Karpas-422 (cell line): ENCODE measurements at regions not wholly inside any gene's neighbourhood (a gene's known extent, or its start where the extent isn't known, plus 50 kb on each side); places are given as distances from the start of the nearest gene placed in this dataset.
A peak's percentile ranks its signal among the peaks of the same experiment; 100 is the strongest.
"Not testable (repeated sequence)": the region's sequence is repeated elsewhere in the genome, so short reads cannot be mapped to it uniquely, and the experiment has no call there.

ENCODE experiments used
- DNase-seq: peaks from one replicate; pipeline ENCODE4 v3.0.0-alpha.2; 2015
- H2AFZ ChIP-seq: fragments of 200-600 bp; sonication (generic); 2 replicates; pipeline ENCODE4 v1.6.1; 2014; ENCODE audit warnings: antibody characterized with exemption, low read length, mixed read lengths
- H3K27ac ChIP-seq: fragments of 200-600 bp; sonication (generic); 2 replicates; pipeline ENCODE4 v1.5.1; 2014; ENCODE audit warnings: mild to moderate bottlenecking, low read length, moderate library complexity
- H3K27me3 ChIP-seq: fragments of 200-600 bp; sonication (generic); 2 replicates; pipeline ENCODE4 v1.6.1; 2014; ENCODE audit warnings: low read length, mixed read lengths
- H3K36me3 ChIP-seq: fragments of 200-600 bp; sonication (generic); 2 replicates; pipeline ENCODE4 v1.6.1; 2014; ENCODE audit warnings: low read length, mixed read lengths; ENCODE audit not compliant: insufficient read depth
- H3K4me1 ChIP-seq: fragments of 200-600 bp; sonication (generic); 2 replicates; pipeline ENCODE4 v1.6.1; 2014; ENCODE audit warnings: mild to moderate bottlenecking, low read length, mixed read lengths
- H3K4me2 ChIP-seq: fragments of 200-600 bp; sonication (generic); 2 replicates; pipeline ENCODE4 v1.6.1; 2014; ENCODE audit warnings: low read length, low read depth, mild to moderate bottlenecking; ENCODE audit not compliant: poor library complexity, severe bottlenecking
- H3K4me3 ChIP-seq: fragments of 200-600 bp; sonication (generic); 2 replicates; pipeline ENCODE4 v1.5.1; 2014; ENCODE audit warnings: mild to moderate bottlenecking, antibody characterized with exemption, low read length, mixed read lengths
- H3K79me2 ChIP-seq: fragments of 200-600 bp; sonication (generic); 2 replicates; pipeline ENCODE4 v1.6.1; 2014; ENCODE audit warnings: mild to moderate bottlenecking, low read length, mixed read lengths
- H3K9ac ChIP-seq: fragments of 200-600 bp; sonication (generic); 2 replicates; pipeline ENCODE4 v1.6.0; 2014; ENCODE audit warnings: low read length
- H3K9me2 ChIP-seq: fragments of 200-600 bp; sonication (generic), shearing (Covaris generic); replicated peaks from 2 replicates; pipeline ENCODE4 v1.6.0; 2014; ENCODE audit warnings: mild to moderate bottlenecking, low read length, moderate library complexity; ENCODE audit not compliant: insufficient read depth
- H3K9me3 ChIP-seq: fragments of 300-700, 200-600 bp; sonication (generic); 2 replicates; pipeline ENCODE4 v1.6.1; 2014; ENCODE audit warnings: low read length, mixed read lengths
- H4K20me1 ChIP-seq: fragments of 200-600 bp; sonication (generic); 2 replicates; pipeline ENCODE4 v1.6.1; 2014; ENCODE audit warnings: mild to moderate bottlenecking, antibody characterized with exemption, low read length, low read depth; ENCODE audit not compliant: insufficient read depth

- Histone ChIP-seq H3K27me3 (no peaks in the 10 kb centered on the region), H3K9ac (no peak overlapping the region), H3K36me3 (no peaks in the 10 kb centered on the region), H3K4me1 (no peaks in the 10 kb centered on the region), H3K9me2 (no peaks in the 10 kb centered on the region), H3K4me3 (no peak overlapping the region), H3K79me2 (no peaks in the 10 kb centered on the region), H2AFZ (peak overlapping the region; percentile 31; the same call in 1 of the 2 replicates), H3K9me3 (no peaks in the 10 kb centered on the region), H4K20me1 (no peaks in the 10 kb centered on the region), H3K27ac (no peak overlapping the region), H3K4me2 (no peak overlapping the region)
- DNase-seq: no peak
These were observed 2033.9 kb upstream of the PCDH20 start for GRCh38 chr13:63449550-63449949.

- H4K20me1 ChIP-seq: no peaks in the 10 kb centered on the region
- no peak for DNase-seq
- H3K27me3 ChIP-seq: no peaks in the 10 kb centered on the region
- no peak overlapping the region for H3K4me3 ChIP-seq
- no peaks in the 10 kb centered on the region for H3K9me3 ChIP-seq
- no peak overlapping the region for H3K27ac ChIP-seq
- no peaks in the 10 kb centered on the region for H3K36me3 ChIP-seq
- H3K4me1 ChIP-seq: no peaks in the 10 kb centered on the region
- H3K9ac ChIP-seq: no peak overlapping the region
- no peak overlapping the region for H2AFZ ChIP-seq
- H3K79me2 ChIP-seq: no peaks in the 10 kb centered on the region
- no peaks in the 10 kb centered on the region for H3K9me2 ChIP-seq
- no peak overlapping the region for H3K4me2 ChIP-seq
These were observed 2033.0 kb upstream of the PCDH20 start for GRCh38 chr13:63448692-63449091.

DNA sequence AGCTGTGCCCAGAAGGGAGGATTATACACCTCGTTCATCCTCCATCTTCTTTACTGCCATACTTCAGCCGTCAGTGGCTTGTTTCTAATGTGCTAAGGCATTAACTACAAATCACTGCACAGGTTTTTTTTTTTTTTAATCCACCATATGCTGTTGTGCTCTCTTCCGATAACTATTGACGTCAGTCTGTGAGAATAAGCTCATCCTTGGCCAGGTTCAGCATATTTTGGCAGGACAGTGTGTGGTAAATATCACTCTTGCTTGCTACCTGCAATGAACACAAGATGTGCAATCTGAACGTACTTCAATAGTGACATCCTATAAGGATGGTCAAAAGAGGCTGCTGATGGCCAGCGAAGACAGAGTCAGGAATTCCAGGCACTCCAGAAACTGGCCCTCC is 2030.7 kb upstream of the PCDH20 start:
- H3K27me3 ChIP-seq: no peaks in the 10 kb centered on the region
- DNase-seq: no peak
- no peak overlapping the region for H3K4me2 ChIP-seq
- H3K4me3 ChIP-seq: no peak overlapping the region
- no peak overlapping the region for H3K27ac ChIP-seq
- H2AFZ ChIP-seq: peak overlapping the region; percentile 93
- H3K36me3 ChIP-seq: no peaks in the 10 kb centered on the region
- no peaks in the 10 kb centered on the region for H3K9me2 ChIP-seq
- no peak overlapping the region for H3K9ac ChIP-seq
- no peaks in the 10 kb centered on the region for H3K9me3 ChIP-seq
- no peaks in the 10 kb centered on the region for H3K79me2 ChIP-seq
- H3K4me1 ChIP-seq: no peaks in the 10 kb centered on the region
- no peaks in the 10 kb centered on the region for H4K20me1 ChIP-seq

GRCh38 chr13:63444225-63444624 is 2028.6 kb upstream of the PCDH20 start:
- not testable (repeated sequence) for H3K4me1 ChIP-seq, H3K27ac ChIP-seq, H3K9me2 ChIP-seq, H3K9me3 ChIP-seq, H3K36me3 ChIP-seq, DNase-seq, H3K9ac ChIP-seq, H4K20me1 ChIP-seq, H3K4me2 ChIP-seq, H3K27me3 ChIP-seq, H3K4me3 ChIP-seq, H3K79me2 ChIP-seq, H2AFZ ChIP-seq

DNA sequence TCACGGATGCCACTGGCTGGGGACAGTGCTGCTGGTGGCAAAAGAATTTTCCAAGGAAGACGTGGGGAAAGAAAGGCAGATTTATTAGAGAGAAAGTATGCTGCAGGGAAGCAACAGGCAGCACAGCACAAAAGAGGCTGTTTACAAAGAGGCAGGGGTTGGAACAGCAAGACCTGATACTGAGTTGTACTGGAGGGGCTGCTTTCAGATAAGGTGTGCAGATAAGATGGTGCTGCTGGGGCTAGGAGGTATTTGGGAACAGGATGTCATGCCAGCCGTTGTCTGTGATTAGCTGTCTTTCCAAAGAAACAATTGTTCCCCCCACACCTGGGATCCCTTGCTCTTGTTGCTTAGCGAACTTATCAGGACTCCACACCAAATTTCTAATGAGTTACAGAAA is 2023.3 kb upstream of the PCDH20 start:
- H3K9me2 ChIP-seq: no peaks in the 10 kb centered on the region
- DNase-seq: no peak
- no peaks in the 10 kb centered on the region for H3K9me3 ChIP-seq
- no peak overlapping the region for H3K9ac ChIP-seq
- H3K36me3 ChIP-seq: no peaks in the 10 kb centered on the region
- no peaks in the 10 kb centered on the region for H3K79me2 ChIP-seq
- no peak overlapping the region for H3K4me3 ChIP-seq
- no peak overlapping the region for H3K4me2 ChIP-seq
- no peaks in the 10 kb centered on the region for H4K20me1 ChIP-seq
- 0 out of 2 replicates have a peak overlapping the region, but pooled peaks have one; percentile 11 for H2AFZ ChIP-seq
- no peaks in the 10 kb centered on the region for H3K27me3 ChIP-seq
- no peak overlapping the region for H3K27ac ChIP-seq
- H3K4me1 ChIP-seq: no peaks in the 10 kb centered on the region

DNA sequence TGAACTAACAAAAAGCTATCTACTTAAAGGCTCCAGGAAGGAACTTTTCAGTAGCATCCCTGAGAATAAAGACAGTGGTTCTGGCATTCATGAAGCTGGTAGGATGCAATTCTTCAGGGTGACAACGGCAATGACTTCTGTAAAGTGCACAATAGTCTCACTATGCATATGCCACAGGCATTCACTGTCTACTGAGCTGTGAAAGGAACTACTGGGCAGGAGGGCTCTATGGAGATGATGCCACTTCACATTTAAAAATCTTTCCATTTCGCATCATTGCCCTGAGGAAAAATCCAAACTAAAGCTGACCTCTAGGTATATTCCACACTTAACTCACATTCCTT is 2020.6 kb upstream of the PCDH20 start:
- Histone ChIP-seq H3K27ac (no peak overlapping the region), H3K9me3 (no peaks in the 10 kb centered on the region), H3K4me1 (no peaks in the 10 kb centered on the region), H3K36me3 (no peaks in the 10 kb centered on the region), H3K27me3 (no peaks in the 10 kb centered on the region), H3K9ac (no peak overlapping the region), H3K9me2 (no peaks in the 10 kb centered on the region), H3K4me3 (no peak overlapping the region), H4K20me1 (no peaks in the 10 kb centered on the region), H3K79me2 (no peaks in the 10 kb centered on the region), H3K4me2 (no peak overlapping the region), H2AFZ (peak overlapping the region; percentile 65; the same call in 1 of the 2 replicates)
- no peak for DNase-seq

DNA sequence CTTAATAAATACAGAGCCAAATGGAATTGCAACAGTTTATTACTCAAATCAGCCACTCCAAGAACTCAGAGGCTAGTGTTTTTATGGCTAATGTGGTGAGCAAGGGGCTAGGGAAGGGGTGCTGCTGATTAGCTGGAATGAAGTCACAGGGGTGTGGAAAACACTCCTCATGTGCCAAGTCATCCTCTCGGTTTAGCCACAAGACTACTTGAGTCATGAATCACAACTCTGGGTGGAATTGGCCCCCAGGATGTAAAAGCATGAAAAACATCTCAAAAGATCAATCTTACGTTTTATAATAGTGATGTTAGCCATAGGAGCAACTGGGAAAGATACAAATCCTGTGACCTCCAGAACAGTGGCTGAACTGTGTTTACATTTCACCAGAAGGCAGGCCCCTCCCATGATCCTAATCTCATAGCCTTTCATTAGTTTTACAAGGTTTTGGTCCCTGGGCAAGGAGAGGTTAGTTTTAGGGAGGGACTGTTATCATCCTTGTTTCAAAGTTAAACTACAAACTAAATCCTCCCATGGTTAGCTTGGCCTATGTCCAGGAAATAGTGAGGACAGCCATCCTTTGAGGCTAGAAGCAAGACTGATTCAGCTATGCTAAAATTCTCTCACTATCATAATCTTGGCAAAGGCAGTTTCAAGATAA is 2020.1 kb upstream of the PCDH20 start:
- Histone ChIP-seq H3K27me3 (no peaks in the 10 kb centered on the region), H3K9me2 (no peaks in the 10 kb centered on the region), H3K9ac (no peak overlapping the region), H3K9me3 (no peaks in the 10 kb centered on the region), H3K36me3 (no peaks in the 10 kb centered on the region), H3K4me2 (no peak overlapping the region), H3K27ac (no peak overlapping the region), H3K4me1 (no peaks in the 10 kb centered on the region), H2AFZ (peak overlapping the region; percentile 65; the same call in 1 of the 2 replicates), H3K79me2 (no peaks in the 10 kb centered on the region), H3K4me3 (no peak overlapping the region), H4K20me1 (no peaks in the 10 kb centered on the region)
- no peak for DNase-seq

DNA sequence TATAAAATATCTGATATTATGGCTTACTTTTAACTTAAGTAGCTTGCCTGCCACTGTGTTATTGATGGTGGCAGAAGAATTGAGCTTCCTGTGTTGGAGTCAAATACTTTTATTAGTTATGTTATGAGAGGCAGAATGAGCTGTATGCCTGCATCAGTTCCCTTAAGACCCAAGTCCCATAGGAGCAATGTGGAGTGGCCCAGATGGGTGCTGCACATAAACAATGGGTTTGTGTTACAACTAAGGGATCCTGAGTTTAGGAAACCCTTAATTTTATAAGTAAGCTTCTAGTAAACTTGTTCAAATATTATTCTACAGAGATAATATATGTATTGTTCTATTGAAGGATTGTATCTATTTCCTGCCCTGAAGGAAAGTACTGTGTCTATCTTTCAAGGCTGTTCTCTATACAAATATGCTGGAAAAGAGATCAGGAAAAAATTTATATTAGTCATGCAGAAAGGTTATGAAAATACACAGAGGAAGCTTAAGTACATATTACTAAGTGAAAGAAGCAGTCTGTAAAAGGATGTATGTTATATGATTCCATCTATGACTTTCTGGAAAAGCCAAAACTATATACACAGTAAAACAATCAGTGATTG is 2018.0 kb upstream of the PCDH20 start:
- no peaks in the 10 kb centered on the region for H4K20me1 ChIP-seq
- H3K9ac ChIP-seq: no peak overlapping the region
- 0 out of 2 replicates have a peak overlapping the region, but pooled peaks have one; percentile 7 for H2AFZ ChIP-seq
- no peak overlapping the region for H3K4me2 ChIP-seq
- no peaks in the 10 kb centered on the region for H3K9me2 ChIP-seq
- no peak overlapping the region for H3K27ac ChIP-seq
- H3K4me3 ChIP-seq: no peak overlapping the region
- H3K79me2 ChIP-seq: no peaks in the 10 kb centered on the region
- no peaks in the 10 kb centered on the region for H3K36me3 ChIP-seq
- no peaks in the 10 kb centered on the region for H3K4me1 ChIP-seq
- H3K27me3 ChIP-seq: no peaks in the 10 kb centered on the region
- H3K9me3 ChIP-seq: no peaks in the 10 kb centered on the region
- no peak for DNase-seq
